Left lung (tissue), 4 donors: ENCODE measurements at regions not wholly inside any gene's neighbourhood (a gene's known extent, or its start where the extent isn't known, plus 50 kb on each side); places are given as distances from the start of the nearest gene placed in this dataset.

Experiments
- ATAC-seq: fragments of 200-7000 bp; cut with Tn5 transposase; one replicate; pipeline ENCODE4 v1.9.1; 2020; ENCODE audit warnings: moderate library complexity
- DNase-seq, 4 donors: peaks; one replicate each; pipeline ENCODE4 v3.0.0-alpha.2; 2013 to 2020
- H3K27ac ChIP-seq, 2 donors: fragments of 200-600 bp; sonication (generic) in 1 of 2; one replicate each; pipeline versions ENCODE4 v1.5.0 to v1.8.0; 2020 to 2021
- H3K27me3 ChIP-seq, 2 donors: fragments of 200-600 bp; sonication (generic) in 1 of 2; one replicate each; pipeline versions ENCODE4 v1.5.0 to v1.8.0; 2020 to 2021
- H3K36me3 ChIP-seq, 2 donors: fragments of 200-600 bp; sonication (generic) in 1 of 2; one replicate each; pipeline versions ENCODE4 v1.5.0 to v1.8.0; 2020 to 2021
- H3K4me1 ChIP-seq, 2 donors: fragments of 200-600 bp; one replicate each; pipeline ENCODE4 v1.8.0; 2021
- H3K4me3 ChIP-seq, 2 donors: fragments of 200-600 bp; sonication (generic) in 1 of 2; one replicate each; pipeline versions ENCODE4 v1.5.0 to v1.8.0; 2020 to 2021; ENCODE audit warnings: mild to moderate bottlenecking in 1 of 2
- H3K9me3 ChIP-seq, 2 donors: fragments of 200-600 bp; sonication (generic) in 1 of 2; one replicate each; pipeline versions ENCODE4 v1.5.0 to v1.8.0; 2020 to 2021
- CTCF ChIP-seq, 2 donors: fragments of 200-600 bp; sonication (generic) in 1 of 2; IDR thresholded peaks; one replicate each; pipeline versions ENCODE4 v1.5.0 to v1.8.0; 2021; ENCODE audit warnings: antibody characterized with exemption in 2 of 2
- intact Hi-C, 2 donors: fragments of 100-400 bp; cut with DNase I; formaldehyde crosslinking; loops; one replicate each; pipeline versions ENCODE4 v1.11.2 to v1.14.2; 2022
- donor health status: DM: no; HTN: yes; CAD: no.
- donor health status: DM: no; HTN: no; CAD: no.

GRCh38 chrX:56057325-56057724 is 174.8 kb upstream of the KLF8 start:
- no peak overlapping the region for H3K27ac ChIP-seq
- ATAC-seq (no peak), DNase-seq (no peak)
- H3K4me1 ChIP-seq, result no peaks in the 10 kb centered on the region
- no peaks in the 10 kb centered on the region for H3K27me3 ChIP-seq
- intact Hi-C loops, result no loop called here
- H3K9me3 ChIP-seq, result peaks cover 0 to 15% of the 10 kb centered on the region in 2 donors
- no peak overlapping the region for H3K4me3 ChIP-seq
- H3K36me3 ChIP-seq, result no peaks in the 10 kb centered on the region
- TF ChIP-seq CTCF (IDR thresholded peaks at IDR 0.05), result no peak

GRCh38 chrX:56066016-56066415 is 166.1 kb upstream of the KLF8 start:
- Histone ChIP-seq H3K4me1 (no peaks in the 10 kb centered on the region), H3K27ac (no peak overlapping the region), H3K27me3 (no peaks in the 10 kb centered on the region), H3K36me3 (no peaks in the 10 kb centered on the region), H3K4me3 (no peak overlapping the region), H3K9me3 (peaks cover 0 to 6% of the 10 kb centered on the region in 2 donors)
- no peak for ATAC-seq
- intact Hi-C loops, result no loop called here
- no peak for TF ChIP-seq CTCF (IDR thresholded peaks at IDR 0.05)
- DNase-seq, result no peak

GRCh38 chrX:56068274-56068758 is 163.8 kb upstream of the KLF8 start:
- H3K4me1 ChIP-seq, result no peaks in the 10 kb centered on the region
- no peak overlapping the region for H3K27ac ChIP-seq
- no peak overlapping the region for H3K4me3 ChIP-seq
- no peak for TF ChIP-seq CTCF (IDR thresholded peaks at IDR 0.05)
- intact Hi-C loops, result no loop called here
- H3K27me3 ChIP-seq, result no peaks in the 10 kb centered on the region
- H3K36me3 ChIP-seq, result no peaks in the 10 kb centered on the region
- DNase-seq (no peak), ATAC-seq (no peak)
- H3K9me3 ChIP-seq, result peaks cover 0 to 6% of the 10 kb centered on the region in 2 donors

- Histone ChIP-seq H3K36me3 (no peaks in the 10 kb centered on the region), H3K4me3 (no peak overlapping the region), H3K27me3 (no peaks in the 10 kb centered on the region), H3K4me1 (no peaks in the 10 kb centered on the region), H3K9me3 (peaks cover 0 to under 1% of the 10 kb centered on the region in 2 donors), H3K27ac (no peak overlapping the region)
- intact Hi-C loops, result no loop called here
- ATAC-seq (no peak), DNase-seq (peak in 1 of 4 donors; percentile 17)
- no peak for TF ChIP-seq CTCF (IDR thresholded peaks at IDR 0.05)
These were observed 162.7 kb upstream of the KLF8 start for GRCh38 chrX:56069299-56069931.

GRCh38 chrX:56089376-56089775 is 142.8 kb upstream of the KLF8 start:
- intact Hi-C loops, result no loop called here
- H3K4me1 ChIP-seq, result no peaks in the 10 kb centered on the region
- H3K27ac ChIP-seq, result no peak overlapping the region
- DNase-seq (no peak), ATAC-seq (no peak)
- TF ChIP-seq CTCF (IDR thresholded peaks at IDR 0.05), result no peak
- no peaks in the 10 kb centered on the region for H3K9me3 ChIP-seq
- no peaks in the 10 kb centered on the region for H3K36me3 ChIP-seq
- no peaks in the 10 kb centered on the region for H3K27me3 ChIP-seq
- no peak overlapping the region for H3K4me3 ChIP-seq
